Mesenchymal stem cell (in vitro differentiated cells and primary cell): ENCODE measurements at regions not wholly inside any gene's neighbourhood (a gene's known extent, or its start where the extent isn't known, plus 50 kb on each side); places are given as distances from the start of the nearest gene placed in this dataset.
"Not testable (repeated sequence)": the region's sequence is repeated elsewhere in the genome, so short reads cannot be mapped to it uniquely, and the experiment has no call there.

Source experiments
- DNase-seq: peaks from one replicate; pipeline ENCODE4 v3.0.0-alpha.2; 2013
- H2AFZ ChIP-seq: one replicate; pipeline ENCODE4 v1.6.1; 2013; ENCODE audit warnings: low read depth, mild to moderate bottlenecking, control low read depth, inconsistent platforms, low read length, moderate library complexity
- H2AK5ac ChIP-seq: 2 replicates; pipeline ENCODE4 v1.6.1; 2013; ENCODE audit warnings: low read length, moderate library complexity, mild to moderate bottlenecking, inconsistent platforms; ENCODE audit not compliant: severe bottlenecking
- H2BK120ac ChIP-seq: one replicate; pipeline ENCODE4 v1.6.1; 2013; ENCODE audit warnings: low read depth, mild to moderate bottlenecking, inconsistent platforms, low read length, moderate library complexity
- H2BK12ac ChIP-seq, 2 experiments: one replicate each; pipeline ENCODE4 v1.6.1; 2013; ENCODE audit warnings: inconsistent platforms in 2 of 2, low read length in 2 of 2, mild to moderate bottlenecking in 2 of 2, moderate library complexity in 2 of 2, control low read depth in 1 of 2
- H2BK15ac ChIP-seq: one replicate; pipeline ENCODE4 v1.6.1; 2013; ENCODE audit warnings: mild to moderate bottlenecking, low read depth, inconsistent platforms; ENCODE audit not compliant: poor library complexity, severe bottlenecking
- H2BK5ac ChIP-seq: 2 replicates; pipeline ENCODE4 v1.6.1; 2013; ENCODE audit warnings: low read depth, mild to moderate bottlenecking, low read length, control low read depth, inconsistent platforms; ENCODE audit not compliant: poor library complexity, severe bottlenecking
- H3K14ac ChIP-seq, 2 experiments: one replicate each; pipeline ENCODE4 v1.6.1; 2013; ENCODE audit warnings: inconsistent platforms in 2 of 2, low read length in 2 of 2, control low read depth in 1 of 2, mild to moderate bottlenecking in 1 of 2, moderate library complexity in 1 of 2
- H3K18ac ChIP-seq, 2 experiments: one replicate each; pipeline ENCODE4 v1.6.1; 2013; ENCODE audit warnings: inconsistent platforms in 2 of 2, low read length in 2 of 2, control low read depth in 1 of 2, low read depth in 1 of 2, mild to moderate bottlenecking in 1 of 2
- H3K23ac ChIP-seq, 2 experiments: one replicate each; pipeline ENCODE4 v1.6.1; 2013; ENCODE audit warnings: inconsistent platforms in 2 of 2, low read length in 2 of 2, mild to moderate bottlenecking in 2 of 2, moderate library complexity in 2 of 2, control low read depth in 1 of 2
- H3K27ac ChIP-seq: 2 replicates; pipeline ENCODE4 v1.5.1; 2013; ENCODE audit warnings: mild to moderate bottlenecking, moderate library complexity, low read length, control low read depth, inconsistent platforms; ENCODE audit not compliant: poor library complexity, severe bottlenecking
- H3K27me3 ChIP-seq, 2 experiments: 2 replicates each; pipeline versions ENCODE4 v1.6.1 to v1.7.0; 2013; ENCODE audit warnings: low read length in 2 of 2, mild to moderate bottlenecking in 2 of 2, moderate library complexity in 2 of 2, control low read depth in 1 of 2, inconsistent platforms in 1 of 2; ENCODE audit not compliant: control insufficient read depth in 1 of 2, insufficient read depth in 1 of 2
- H3K36me3 ChIP-seq, 2 experiments: 2 replicates each; pipeline versions ENCODE4 v1.6.1 to v1.7.0; 2013; ENCODE audit warnings: low read length in 2 of 2, control low read depth in 1 of 2, inconsistent platforms in 1 of 2, low read depth in 1 of 2, mild to moderate bottlenecking in 1 of 2; ENCODE audit not compliant: insufficient read depth in 2 of 2, control insufficient read depth in 1 of 2
- H3K4ac ChIP-seq, 2 experiments: one replicate each; pipeline ENCODE4 v1.6.1; 2013; ENCODE audit warnings: inconsistent platforms in 2 of 2, low read length in 2 of 2, mild to moderate bottlenecking in 2 of 2, moderate library complexity in 2 of 2, control low read depth in 1 of 2, low read depth in 1 of 2
- H3K4me1 ChIP-seq: 2 replicates; pipeline ENCODE4 v1.6.1; 2013; ENCODE audit warnings: low read depth, low read length, control low read depth; ENCODE audit not compliant: control insufficient read depth, insufficient read depth
- H3K4me2 ChIP-seq: 2 replicates; pipeline ENCODE4 v1.6.1; 2013; ENCODE audit warnings: low read length, mild to moderate bottlenecking, inconsistent platforms; ENCODE audit not compliant: poor library complexity, severe bottlenecking
- H3K4me3 ChIP-seq, 2 experiments: 2 replicates each; pipeline versions ENCODE4 v1.5.1 to v1.7.0; 2013; ENCODE audit warnings: low read length in 2 of 2, mild to moderate bottlenecking in 2 of 2, control low read depth in 1 of 2, low read depth in 1 of 2; ENCODE audit not compliant: insufficient read depth in 1 of 2
- H3K79me1 ChIP-seq: replicated peaks from 2 replicates; pipeline ENCODE4 v1.6.1; 2013; ENCODE audit warnings: mild to moderate bottlenecking, control low read depth, low read length, inconsistent platforms; ENCODE audit not compliant: poor library complexity, severe bottlenecking
- H3K9ac ChIP-seq: 2 replicates; pipeline ENCODE4 v1.7.0; 2013; ENCODE audit warnings: mild to moderate bottlenecking, low read length, moderate library complexity
- H3K9me3 ChIP-seq: 2 replicates; pipeline ENCODE4 v1.7.0; 2013; ENCODE audit warnings: mild to moderate bottlenecking, low read length; ENCODE audit not compliant: control insufficient read depth
- H4K8ac ChIP-seq: one replicate; pipeline ENCODE4 v1.6.1; 2013; ENCODE audit warnings: inconsistent platforms, mild to moderate bottlenecking, low read length, moderate library complexity
- H4K91ac ChIP-seq: one replicate; pipeline ENCODE4 v1.6.1; 2013; ENCODE audit warnings: mild to moderate bottlenecking, low read length, inconsistent platforms
- WGBS: methylation state at CpG from one replicate; pipeline ENCODE4 v1.1.7; 2013; ENCODE audit warnings: mixed read lengths; 5-methylcytosine and 5-hydroxymethylcytosine counted together

- H4K8ac ChIP-seq: no peak overlapping the region
- no peaks in the 10 kb centered on the region for H3K9me3 ChIP-seq
- H2AK5ac ChIP-seq: no peak overlapping the region
- H3K4ac ChIP-seq: no peak overlapping the region
- H2BK15ac ChIP-seq: no peak overlapping the region
- no peak overlapping the region for H3K4me3 ChIP-seq
- H3K14ac ChIP-seq: no peak overlapping the region
- DNase-seq: no peak
- H3K4me2 ChIP-seq: no peak overlapping the region
- H3K4me1 ChIP-seq: no peaks in the 10 kb centered on the region
- no peak overlapping the region for H2BK5ac ChIP-seq
- WGBS: 71% methylated on average over 1 of the region's 3 CpGs
- H3K36me3 ChIP-seq: no peaks in the 10 kb centered on the region
- H3K23ac ChIP-seq: no peak overlapping the region
- H2AFZ ChIP-seq: no peak overlapping the region
- no peak overlapping the region for H3K27ac ChIP-seq
- H2BK12ac ChIP-seq: no peak overlapping the region
- H2BK120ac ChIP-seq: no peak overlapping the region
- no peak overlapping the region for H3K9ac ChIP-seq
- no peak overlapping the region for H3K18ac ChIP-seq
- H4K91ac ChIP-seq: no peak overlapping the region
- H3K27me3 ChIP-seq: no peaks in the 10 kb centered on the region
- H3K79me1 ChIP-seq: no peaks in the 10 kb centered on the region
These were observed 364.2 kb downstream of the TFAP2B start for GRCh38 chr6:51182827-51183226.

GRCh38 chr6:51184046-51184445 lies 365.4 kb downstream of the TFAP2B start:
- Histone ChIP-seq H3K18ac (no peak overlapping the region), H3K23ac (no peak overlapping the region), H4K8ac (no peak overlapping the region), H3K79me1 (no peaks in the 10 kb centered on the region), H3K4me2 (no peak overlapping the region), H3K14ac (no peak overlapping the region), H3K27ac (no peak overlapping the region), H2AK5ac (no peak overlapping the region), H2BK120ac (no peak overlapping the region), H3K4me3 (no peak overlapping the region), H3K4ac (no peak overlapping the region), H2BK12ac (no peak overlapping the region), H4K91ac (no peak overlapping the region), H3K36me3 (no peaks in the 10 kb centered on the region), H3K9ac (no peak overlapping the region), H2AFZ (no peak overlapping the region), H3K4me1 (no peaks in the 10 kb centered on the region), H2BK15ac (no peak overlapping the region), H3K27me3 (no peaks in the 10 kb centered on the region), H3K9me3 (no peaks in the 10 kb centered on the region), H2BK5ac (no peak overlapping the region)
- WGBS: 88% methylated on average over 1 of the region's 1 CpG
- DNase-seq: no peak

GRCh38 chr6:51193163-51193562 lies 374.5 kb downstream of the TFAP2B start:
- H3K4me3 ChIP-seq, H2BK5ac ChIP-seq, H2AK5ac ChIP-seq, H3K14ac ChIP-seq, H3K18ac ChIP-seq, H3K9me3 ChIP-seq, H2AFZ ChIP-seq, H3K4ac ChIP-seq, H3K27ac ChIP-seq, H4K8ac ChIP-seq, H3K79me1 ChIP-seq, H3K27me3 ChIP-seq, H2BK12ac ChIP-seq, DNase-seq, H3K36me3 ChIP-seq, H2BK120ac ChIP-seq, H4K91ac ChIP-seq, H3K4me1 ChIP-seq, H3K23ac ChIP-seq, H3K4me2 ChIP-seq, H3K9ac ChIP-seq, H2BK15ac ChIP-seq: not testable (repeated sequence)
- WGBS: 85% methylated on average over 7 of the region's 7 CpGs

- Histone ChIP-seq H3K9me3 (peaks cover 7% of the 10 kb centered on the region), H3K27ac (no peak overlapping the region)
- 80% methylated on average over 1 of the region's 2 CpGs for WGBS
These were observed 380.5 kb downstream of the TFAP2B start for GRCh38 chr6:51199105-51199552.

More at GRCh38 chr6:51199105-51199552, 380.5 kb downstream of the TFAP2B start:
- H3K27me3 ChIP-seq: no peaks in the 10 kb centered on the region
- no peak overlapping the region for H3K18ac ChIP-seq
- no peak overlapping the region for H4K8ac ChIP-seq
- no peaks in the 10 kb centered on the region for H3K36me3 ChIP-seq
- H4K91ac ChIP-seq: no peak overlapping the region
- H2BK12ac ChIP-seq: no peak overlapping the region
- H3K23ac ChIP-seq: no peak overlapping the region
- H2AK5ac ChIP-seq: no peak overlapping the region
- no peak overlapping the region for H3K4me2 ChIP-seq
- no peak overlapping the region for H3K14ac ChIP-seq
- H2BK120ac ChIP-seq: no peak overlapping the region
- H2AFZ ChIP-seq: no peak overlapping the region
- H3K79me1 ChIP-seq: no peaks in the 10 kb centered on the region
- H2BK5ac ChIP-seq: no peak overlapping the region
- no peak overlapping the region for H2BK15ac ChIP-seq
- no peaks in the 10 kb centered on the region for H3K4me1 ChIP-seq
- DNase-seq: no peak
- no peak overlapping the region for H3K4me3 ChIP-seq
- H3K9ac ChIP-seq: no peak overlapping the region
- no peak overlapping the region for H3K4ac ChIP-seq
